ENCODE measurements at regions not wholly inside any gene's neighbourhood (a gene's known extent, or its start where the extent isn't known, plus 50 kb on each side); places are given as distances from the start of the nearest gene placed in this dataset.

GRCh38 chr1:34452451-34452850, 275.7 kb downstream of the C1orf94 start:
- no peak overlapping the region for H3K27ac Mint-ChIP-seq
- H3K27me3 Mint-ChIP-seq: peaks cover 5 to 56% of the 10 kb centered on the region in 2 donors
- DNase-seq (no peak), ATAC-seq (replicated peaks) (no peak)
- no peak overlapping the region for H3K4me3 Mint-ChIP-seq
- no peaks in the 10 kb centered on the region for H3K4me1 Mint-ChIP-seq (ENCODE audit: low read depth in 2 of 2)
- no peaks in the 10 kb centered on the region for H3K9me3 Mint-ChIP-seq
- H3K36me3 Mint-ChIP-seq (ENCODE audit: insufficient read depth): peaks cover 4% of the 10 kb centered on the region

DNA sequence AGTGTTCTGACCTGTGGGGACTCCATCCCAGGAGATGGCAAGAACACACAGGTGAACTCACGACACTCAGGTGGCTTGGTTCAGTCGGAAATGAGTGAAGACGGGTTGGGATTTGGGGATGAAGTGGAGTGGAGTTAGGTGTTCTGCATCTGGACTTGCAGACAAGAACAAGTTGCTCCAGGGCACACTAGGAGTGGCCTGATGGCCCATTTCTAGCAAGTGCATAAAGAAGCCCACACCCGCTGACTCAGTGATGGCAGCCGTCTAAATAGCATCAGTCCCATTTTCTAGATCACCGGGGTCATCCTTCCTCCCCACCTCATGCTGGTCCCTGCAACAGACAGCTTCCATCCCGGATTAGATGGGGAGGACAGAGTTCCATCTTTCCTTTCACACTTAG, 278.4 kb downstream of the C1orf94 start:
- Mint-ChIP-seq H3K27me3 (peaks cover 19 to 61% of the 10 kb centered on the region in 2 donors), H3K27ac (no peak overlapping the region), H3K4me1 (ENCODE audit: low read depth in 2 of 2) (no peaks in the 10 kb centered on the region), H3K4me3 (no peak overlapping the region), H3K9me3 (no peaks in the 10 kb centered on the region), H3K36me3 (ENCODE audit: insufficient read depth) (peaks cover 4% of the 10 kb centered on the region)
- ATAC-seq (replicated peaks): no peak
- no peak for DNase-seq

DNA sequence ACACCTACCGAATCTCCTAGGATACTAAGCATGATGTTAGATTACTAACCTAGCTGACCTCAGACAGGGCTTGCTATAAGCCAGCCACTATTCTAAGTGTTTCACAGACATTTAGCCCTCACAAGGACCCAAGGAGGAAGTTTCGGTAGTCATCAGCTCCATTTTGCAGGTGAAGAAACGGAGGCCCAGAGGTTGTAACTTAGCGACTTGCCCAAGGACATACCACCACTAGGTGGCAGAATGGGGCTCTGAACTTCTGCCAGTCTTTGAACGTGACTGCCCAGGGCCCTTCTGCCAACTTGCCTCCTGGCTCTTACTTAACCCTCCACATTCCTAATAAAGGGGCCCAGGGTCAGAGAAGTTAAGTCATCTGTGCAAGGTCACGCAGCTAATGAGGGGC, 283.5 kb downstream of the C1orf94 start:
- no peak overlapping the region for H3K27ac Mint-ChIP-seq
- H3K36me3 Mint-ChIP-seq (ENCODE audit: insufficient read depth): no peaks in the 10 kb centered on the region
- no peak overlapping the region for H3K4me3 Mint-ChIP-seq
- H3K27me3 Mint-ChIP-seq: peaks cover 27 to 70% of the 10 kb centered on the region in 2 donors
- no peaks in the 10 kb centered on the region for H3K4me1 Mint-ChIP-seq (ENCODE audit: low read depth in 2 of 2)
- DNase-seq (peak in 2 of 3 experiments; percentile 7 to 21), ATAC-seq (replicated peaks) (no peak)
- no peaks in the 10 kb centered on the region for H3K9me3 Mint-ChIP-seq

DNA sequence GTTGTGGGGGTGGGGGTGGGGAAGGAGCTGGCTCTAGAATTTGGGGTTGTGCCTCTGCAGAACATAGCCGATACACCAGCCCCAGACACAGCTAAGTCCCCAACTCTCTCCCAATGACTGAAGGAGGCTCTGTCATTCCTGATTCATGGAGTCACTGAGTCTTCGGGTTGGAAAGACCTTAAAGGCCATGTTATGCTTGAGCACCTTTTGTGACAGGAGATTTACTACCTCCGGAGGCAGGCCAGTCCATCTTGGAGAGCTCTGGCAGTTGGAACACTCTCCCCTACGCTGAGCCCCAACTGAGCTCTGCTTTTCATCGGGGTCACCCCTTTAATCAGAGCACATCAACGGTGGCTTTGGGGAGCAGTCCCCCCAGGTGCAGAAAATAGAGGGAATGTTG, 284.4 kb upstream of the GJB5 start:
- Mint-ChIP-seq H3K4me1 (ENCODE audit: low read depth in 2 of 2) (no peaks in the 10 kb centered on the region), H3K36me3 (ENCODE audit: insufficient read depth) (no peaks in the 10 kb centered on the region), H3K4me3 (no peak overlapping the region), H3K9me3 (no peaks in the 10 kb centered on the region), H3K27me3 (peaks cover 9 to 46% of the 10 kb centered on the region in 2 donors), H3K27ac (no peak overlapping the region)
- ATAC-seq (replicated peaks): no peak
- no peak for DNase-seq

DNA sequence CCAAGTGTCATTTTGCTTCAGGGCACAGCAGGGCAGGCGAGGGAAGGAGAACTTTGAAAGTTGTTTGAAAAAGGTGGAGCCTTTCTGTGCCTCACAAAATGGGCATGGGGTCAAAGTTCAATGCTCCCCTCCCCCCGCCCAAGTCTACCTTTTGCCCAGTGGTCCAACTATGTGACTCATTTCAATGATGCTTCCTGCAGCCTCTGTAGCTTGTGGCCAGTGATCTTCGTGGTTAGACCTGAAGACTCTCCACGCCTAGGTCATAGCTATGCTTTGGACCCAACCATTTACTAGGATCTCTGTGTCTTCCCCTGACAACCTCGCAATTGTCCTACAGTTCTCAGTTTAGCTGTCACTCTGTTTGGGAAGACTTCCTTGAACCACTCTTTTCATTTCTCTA, 280.3 kb upstream of the GJB5 start:
- H3K4me3 Mint-ChIP-seq: no peak overlapping the region
- H3K9me3 Mint-ChIP-seq: no peaks in the 10 kb centered on the region
- no peak for DNase-seq
- no peak for ATAC-seq (replicated peaks)
- H3K4me1 Mint-ChIP-seq (ENCODE audit: low read depth in 2 of 2): no peaks in the 10 kb centered on the region
- no peaks in the 10 kb centered on the region for H3K36me3 Mint-ChIP-seq (ENCODE audit: insufficient read depth)
- peaks cover 34 to 85% of the 10 kb centered on the region in 2 donors for H3K27me3 Mint-ChIP-seq
- H3K27ac Mint-ChIP-seq: no peak overlapping the region

DNA sequence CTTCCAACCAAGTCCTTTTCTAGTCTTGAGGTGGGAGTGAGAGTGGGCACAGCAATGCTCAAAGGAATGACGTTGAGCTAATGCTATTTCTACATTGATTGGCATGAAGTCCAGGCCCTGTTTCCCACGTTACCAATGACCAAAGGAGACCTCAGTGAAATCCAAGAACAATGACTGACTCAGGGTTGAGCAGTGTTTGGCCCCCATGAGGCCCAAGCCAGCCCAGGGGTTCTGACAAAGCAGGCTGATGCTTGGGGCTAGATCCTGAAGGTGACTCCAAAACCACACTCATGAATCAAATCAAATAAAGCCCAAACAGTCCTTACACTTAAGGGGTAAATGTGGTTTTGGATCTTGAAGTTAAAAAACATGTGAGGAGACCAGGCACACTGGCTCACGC, 278.5 kb upstream of the GJB5 start:
- Mint-ChIP-seq H3K27me3 (peaks cover 42 to 88% of the 10 kb centered on the region in 2 donors), H3K27ac (no peak overlapping the region), H3K4me3 (no peak overlapping the region), H3K36me3 (ENCODE audit: insufficient read depth) (no peaks in the 10 kb centered on the region), H3K9me3 (no peaks in the 10 kb centered on the region), H3K4me1 (ENCODE audit: low read depth in 2 of 2) (no peaks in the 10 kb centered on the region)
- no peak for ATAC-seq (replicated peaks)
- DNase-seq: no peak

GRCh38 chr1:34477632-34478141, 277.2 kb upstream of the GJB5 start:
- Mint-ChIP-seq H3K27me3 (peaks cover 42 to 76% of the 10 kb centered on the region in 2 donors), H3K27ac (no peak overlapping the region), H3K4me3 (no peak overlapping the region), H3K9me3 (no peaks in the 10 kb centered on the region), H3K36me3 (ENCODE audit: insufficient read depth) (no peaks in the 10 kb centered on the region), H3K4me1 (ENCODE audit: low read depth in 2 of 2) (no peaks in the 10 kb centered on the region)
- no peak for ATAC-seq (replicated peaks)
- DNase-seq: no peak

GRCh38 chr1:34478515-34479076, 276.3 kb upstream of the GJB5 start:
- H3K27me3 Mint-ChIP-seq: peaks cover 42 to 67% of the 10 kb centered on the region in 2 donors
- no peaks in the 10 kb centered on the region for H3K4me1 Mint-ChIP-seq (ENCODE audit: low read depth in 2 of 2)
- no peak for DNase-seq
- H3K36me3 Mint-ChIP-seq (ENCODE audit: insufficient read depth): no peaks in the 10 kb centered on the region
- no peak overlapping the region for H3K4me3 Mint-ChIP-seq
- no peak for ATAC-seq (replicated peaks)
- no peak overlapping the region for H3K27ac Mint-ChIP-seq
- H3K9me3 Mint-ChIP-seq: no peaks in the 10 kb centered on the region

DNA sequence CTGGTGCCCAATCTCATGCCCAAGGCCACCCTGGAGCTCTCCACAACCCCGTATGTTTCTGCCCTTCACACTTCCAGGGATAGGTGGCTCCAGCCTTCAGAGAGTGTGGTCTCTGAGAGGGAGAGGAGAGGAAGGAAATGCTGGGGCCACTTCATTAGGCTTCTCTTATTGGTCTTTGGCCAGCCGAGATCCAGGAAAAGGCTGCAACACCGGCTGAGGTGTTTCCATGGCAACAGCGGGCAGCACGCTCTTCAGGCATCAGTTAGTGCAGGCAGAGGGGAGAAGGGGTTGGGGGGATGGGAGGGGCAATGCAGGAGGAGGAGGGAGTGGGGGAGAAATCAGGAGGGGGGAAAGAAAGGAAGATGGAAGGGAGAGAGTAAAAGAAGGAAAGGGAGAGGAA, 275.1 kb upstream of the GJB5 start:
- Mint-ChIP-seq H3K36me3 (ENCODE audit: insufficient read depth) (no peaks in the 10 kb centered on the region), H3K9me3 (no peaks in the 10 kb centered on the region), H3K4me3 (no peak overlapping the region), H3K27ac (no peak overlapping the region), H3K4me1 (ENCODE audit: low read depth in 2 of 2) (no peaks in the 10 kb centered on the region), H3K27me3 (peaks cover 50 to 57% of the 10 kb centered on the region in 2 donors)
- ATAC-seq (replicated peaks) (no peak), DNase-seq (no peak)

DNA sequence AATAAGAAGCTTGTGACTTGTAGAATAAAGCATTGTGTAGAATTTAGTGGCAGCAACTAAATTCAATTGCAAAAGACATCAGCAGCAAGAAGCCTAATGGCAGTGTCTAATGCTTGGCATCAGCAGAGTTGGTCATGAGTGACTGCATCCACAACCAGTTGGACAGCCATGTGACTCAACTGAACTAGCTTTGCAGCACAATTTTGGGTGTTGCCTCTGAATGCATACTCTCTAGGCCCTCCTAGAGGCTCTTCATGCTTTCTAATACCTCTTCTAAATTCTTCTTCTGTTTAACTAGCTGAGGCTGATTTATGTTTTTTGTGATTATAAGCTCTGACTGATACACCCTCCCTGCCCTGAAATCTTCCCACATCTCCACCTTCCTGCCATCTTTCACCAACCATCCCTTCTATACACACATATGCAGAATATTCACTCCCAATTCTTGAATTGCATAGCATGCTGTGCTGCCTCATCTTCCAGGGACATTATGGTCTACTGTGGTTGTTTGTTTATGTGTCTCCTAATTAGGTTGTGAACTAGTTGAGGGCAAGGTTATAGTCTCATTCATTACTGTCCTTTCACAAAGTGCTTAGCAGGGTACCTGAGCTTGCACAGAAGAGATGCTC, 266.7 kb upstream of the GJB5 start:
- no peaks in the 10 kb centered on the region for H3K36me3 Mint-ChIP-seq (ENCODE audit: insufficient read depth)
- no peak overlapping the region for H3K27ac Mint-ChIP-seq
- peaks cover 3 to 22% of the 10 kb centered on the region in 2 donors for H3K9me3 Mint-ChIP-seq
- DNase-seq (no peak), ATAC-seq (replicated peaks) (no peak)
- no peaks in the 10 kb centered on the region for H3K4me1 Mint-ChIP-seq (ENCODE audit: low read depth in 2 of 2)
- H3K4me3 Mint-ChIP-seq: no peak overlapping the region
- peaks cover 19 to 43% of the 10 kb centered on the region in 2 donors for H3K27me3 Mint-ChIP-seq

DNA sequence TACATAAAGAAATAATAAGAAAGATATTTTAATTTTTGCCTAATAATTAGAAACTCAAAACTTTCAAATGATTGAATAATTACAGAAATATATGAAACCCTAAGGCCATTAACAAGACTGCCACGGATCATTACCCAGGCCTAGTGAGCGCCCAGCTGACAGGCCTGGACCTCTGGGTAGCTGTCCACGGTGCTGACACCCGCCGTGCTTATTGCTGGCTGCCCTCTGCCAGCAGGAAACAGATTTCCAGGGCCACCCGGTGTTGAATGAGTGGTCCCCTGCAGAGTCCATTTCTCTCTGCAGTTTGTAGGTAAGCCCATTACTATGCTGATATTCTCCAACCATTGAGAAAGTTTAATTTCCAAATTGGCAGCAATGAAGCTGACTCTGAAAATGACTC, 254.4 kb upstream of the GJB5 start:
- H3K4me3 Mint-ChIP-seq: no peak overlapping the region
- H3K9me3 Mint-ChIP-seq: no peaks in the 10 kb centered on the region
- H3K4me1 Mint-ChIP-seq (ENCODE audit: low read depth in 2 of 2): no peaks in the 10 kb centered on the region
- no peak for DNase-seq
- peaks cover 22 to 27% of the 10 kb centered on the region in 2 donors for H3K27me3 Mint-ChIP-seq
- H3K27ac Mint-ChIP-seq: no peak overlapping the region
- ATAC-seq (replicated peaks): no peak
- no peaks in the 10 kb centered on the region for H3K36me3 Mint-ChIP-seq (ENCODE audit: insufficient read depth)

GRCh38 chr1:34511802-34512201, 243.0 kb upstream of the GJB5 start:
- DNase-seq (no peak), ATAC-seq (replicated peaks) (no peak)
- Mint-ChIP-seq H3K4me3 (no peak overlapping the region), H3K27ac (no peak overlapping the region), H3K4me1 (ENCODE audit: low read depth in 2 of 2) (no peaks in the 10 kb centered on the region), H3K9me3 (peaks cover 3 to 9% of the 10 kb centered on the region in 2 donors), H3K27me3 (peaks cover 3 to 7% of the 10 kb centered on the region in 2 donors), H3K36me3 (ENCODE audit: insufficient read depth) (no peaks in the 10 kb centered on the region)

GRCh38 chr1:34518146-34518699, 236.6 kb upstream of the GJB5 start:
- Mint-ChIP-seq H3K4me1 (ENCODE audit: low read depth in 2 of 2) (no peaks in the 10 kb centered on the region), H3K4me3 (no peak overlapping the region), H3K27me3 (peaks cover 9 to 19% of the 10 kb centered on the region in 2 donors), H3K27ac (no peak overlapping the region), H3K36me3 (ENCODE audit: insufficient read depth) (no peaks in the 10 kb centered on the region), H3K9me3 (peaks cover 0 to 3% of the 10 kb centered on the region in 2 donors)
- DNase-seq: no peak
- no peak for ATAC-seq (replicated peaks)

- H3K4me1 Mint-ChIP-seq (ENCODE audit: low read depth in 2 of 2): no peaks in the 10 kb centered on the region
- no peaks in the 10 kb centered on the region for H3K36me3 Mint-ChIP-seq (ENCODE audit: insufficient read depth)
Measured at GRCh38 chr1:34520111-34520510, 234.7 kb upstream of the GJB5 start.

More at GRCh38 chr1:34520111-34520510, 234.7 kb upstream of the GJB5 start:
- Mint-ChIP-seq H3K9me3 (peaks cover 0 to 3% of the 10 kb centered on the region in 2 donors), H3K27me3 (peaks cover 26 to 31% of the 10 kb centered on the region in 2 donors), H3K4me3 (no peak overlapping the region), H3K27ac (no peak overlapping the region)
- no peak for DNase-seq
- no peak for ATAC-seq (replicated peaks)
